ENCODE measurements at regions not wholly inside any gene's neighbourhood (a gene's known extent, or its start where the extent isn't known, plus 50 kb on each side); places are given as distances from the start of the nearest gene placed in this dataset.

GRCh38 chr10:113427811-113428558 lies 124.9 kb upstream of the HABP2 start:
- H3K27ac ChIP-seq (ENCODE audit: extremely low read depth, low read depth, low read length) = no peak overlapping the region
- H2AFZ ChIP-seq (ENCODE audit: low read depth, low read length) = no peak overlapping the region
- H3K36me3 ChIP-seq (ENCODE audit: control insufficient read depth, insufficient read depth, low read length) = no peaks in the 10 kb centered on the region
- TF ChIP-seq ZNF57 (CRISPR knock-in tag; IDR thresholded peaks at IDR 0.05) (no peak), JUND (IDR thresholded peaks at IDR 0.05; ENCODE audit: borderline replicate concordance, low read depth, low read length) (no peak), JUND (tag; IDR thresholded peaks at IDR 0.05; ENCODE audit: borderline replicate concordance, low read depth, low read length) (no peak)
- no TSS peak for BruUV-seq (replicated peaks)
- H3K4me3 ChIP-seq = no peak overlapping the region
- no peak overlapping the region for H3K9ac ChIP-seq (ENCODE audit: insufficient read depth in 1 of 2, low read depth in 2 of 2, low read length in 2 of 2)
- ATAC-seq = no peak
- no peaks in the 10 kb centered on the region for H3K4me1 ChIP-seq (replicated peaks in 1 of 2; ENCODE audit: control insufficient read depth in 2 of 2, insufficient read depth in 2 of 2, low read length in 2 of 2)
- H3K4me2 ChIP-seq (ENCODE audit: insufficient read depth, low read length) = no peak overlapping the region
- H4K20me1 ChIP-seq (replicated peaks; ENCODE audit: control insufficient read depth, insufficient read depth, low read length) = no peaks in the 10 kb centered on the region
- 0% methylated on average over 4 of the region's 5 CpGs for WGBS (ENCODE audit: insufficient coverage, low coverage, missing lambda C conversion rate)
- no peaks in the 10 kb centered on the region for H3K9me1 ChIP-seq (ENCODE audit: control insufficient read depth, insufficient read depth, low read length)
- intact Hi-C loops (cut with micrococcal nuclease) (no loop called here), in situ Hi-C loops (cut with MboI) (no loop called here)
- no peaks in the 10 kb centered on the region; a peak in 2 of 5 replicates for H3K27me3 ChIP-seq (ENCODE audit: control insufficient read depth in 2 of 2, insufficient read depth in 2 of 2, low read length in 2 of 2)
- ChIA-PET POLR2A (no interaction called here), CTCF (ENCODE audit: low intra/inter-chr PET ratio) (no interaction called here)
- no peak for FAIRE-seq
- no peaks in the 10 kb centered on the region for H3K79me2 ChIP-seq (ENCODE audit: control insufficient read depth, insufficient read depth, low read length)
- H3K9me3 ChIP-seq (replicated peaks; ENCODE audit: control insufficient read depth, insufficient read depth, low read depth, low read length) = no peaks in the 10 kb centered on the region
- DNase-seq (ENCODE audit: extremely low read depth in 1 of 4, low spot score in 3 of 4) = no peak

GRCh38 chr10:113430634-113431397 lies 122.0 kb upstream of the HABP2 start:
- H4K20me1 ChIP-seq (replicated peaks; ENCODE audit: control insufficient read depth, insufficient read depth, low read length) = no peaks in the 10 kb centered on the region
- in situ Hi-C loops (cut with MboI) = no loop called here
- H3K79me2 ChIP-seq (ENCODE audit: control insufficient read depth, insufficient read depth, low read length) = no peaks in the 10 kb centered on the region
- no peaks in the 10 kb centered on the region for H3K9me1 ChIP-seq (ENCODE audit: control insufficient read depth, insufficient read depth, low read length)
- TF ChIP-seq ILF3 (IDR thresholded peaks at IDR 0.05; ENCODE audit: borderline replicate concordance) = no peak
- TF ChIP-seq HSF4 (CRISPR knock-in tag; IDR thresholded peaks at IDR 0.05; ENCODE audit: borderline replicate concordance) = no peak
- no peak for TF ChIP-seq THAP12 (CRISPR knock-in tag; IDR thresholded peaks at IDR 0.05)
- TF ChIP-seq ZKSCAN1 (IDR thresholded peaks at IDR 0.05; ENCODE audit: low read depth, low read length) = no peak
- no peak for TF ChIP-seq ZNF354B (CRISPR knock-in tag; IDR thresholded peaks at IDR 0.05)
- TF ChIP-seq KAT7 (CRISPR knock-in tag; IDR thresholded peaks at IDR 0.05; ENCODE audit: borderline replicate concordance) = no peak
- TF ChIP-seq ETS2 (tag; IDR thresholded peaks at IDR 0.05; ENCODE audit: borderline replicate concordance, poor library complexity, severe bottlenecking) = no peak
- TF ChIP-seq ZNF140 (CRISPR knock-in tag; IDR thresholded peaks at IDR 0.05) = no peak
- TF ChIP-seq TOE1 (IDR thresholded peaks at IDR 0.05; ENCODE audit: borderline replicate concordance) = no peak
- no peak for TF ChIP-seq TOE1 (CRISPR knock-in tag; IDR thresholded peaks at IDR 0.05; ENCODE audit: borderline replicate concordance, low read depth)
- TF ChIP-seq EP300 (IDR thresholded peaks at IDR 0.05; ENCODE audit: low read length) = no peak
- ATAC-seq (no peak), DNase-seq (ENCODE audit: extremely low read depth in 1 of 4, low spot score in 3 of 4) (no peak), FAIRE-seq (no peak)
- POLR2A ChIA-PET = no interaction called here
- BruUV-seq (replicated peaks) = no TSS peak
- no peaks in the 10 kb centered on the region; a peak in 2 of 5 replicates for H3K27me3 ChIP-seq (ENCODE audit: control insufficient read depth in 2 of 2, insufficient read depth in 2 of 2, low read length in 2 of 2)
- H3K9ac ChIP-seq (ENCODE audit: insufficient read depth in 1 of 2, low read depth in 2 of 2, low read length in 2 of 2) = no peak overlapping the region
- 0% methylated on average over 5 of the region's 6 CpGs for WGBS (ENCODE audit: insufficient coverage, low coverage, missing lambda C conversion rate)
- no peak overlapping the region for H3K27ac ChIP-seq (ENCODE audit: extremely low read depth, low read depth, low read length)
- CTCF ChIA-PET (ENCODE audit: low intra/inter-chr PET ratio) = no interaction called here
- no peaks in the 10 kb centered on the region for H3K36me3 ChIP-seq (ENCODE audit: control insufficient read depth, insufficient read depth, low read length)
- H3K4me3 ChIP-seq = no peak overlapping the region
- no peak overlapping the region for H2AFZ ChIP-seq (ENCODE audit: low read depth, low read length)
- H3K9me3 ChIP-seq (replicated peaks; ENCODE audit: control insufficient read depth, insufficient read depth, low read depth, low read length) = no peaks in the 10 kb centered on the region
- intact Hi-C loops (cut with micrococcal nuclease) = no loop called here
- no peaks in the 10 kb centered on the region for H3K4me1 ChIP-seq (replicated peaks in 1 of 2; ENCODE audit: control insufficient read depth in 2 of 2, insufficient read depth in 2 of 2, low read length in 2 of 2)
- H3K4me2 ChIP-seq (ENCODE audit: insufficient read depth, low read length) = no peak overlapping the region

Data from K562 (cell line).